Mucosa of descending colon (tissue), 3 donors: ENCODE measurements at regions not wholly inside any gene's neighbourhood (a gene's known extent, or its start where the extent isn't known, plus 50 kb on each side); places are given as distances from the start of the nearest gene placed in this dataset.

Source experiments
- ATAC-seq: fragments of 200-7000 bp; cut with Tn5 transposase; one replicate; pipeline ENCODE4 v1.9.1; 2020; ENCODE audit warnings: mild to moderate bottlenecking, moderate library complexity
- DNase-seq, 3 donors: peaks; one replicate each; pipeline ENCODE4 v3.0.0-alpha.2; 2020
- H3K36me3 ChIP-seq: fragments of 200-600 bp; one replicate; pipeline ENCODE4 v1.8.0; 2021; ENCODE audit warnings: low read depth, mild to moderate bottlenecking
- H3K4me1 ChIP-seq: fragments of 200-600 bp; one replicate; pipeline ENCODE4 v1.8.0; 2021; ENCODE audit warnings: low read depth, mild to moderate bottlenecking
- H3K4me3 ChIP-seq: fragments of 200-600 bp; one replicate; pipeline ENCODE4 v1.8.0; 2021; ENCODE audit warnings: mild to moderate bottlenecking
- H3K9me3 ChIP-seq: fragments of 200-600 bp; one replicate; pipeline ENCODE4 v1.8.0; 2021; ENCODE audit warnings: mild to moderate bottlenecking
- CTCF ChIP-seq: fragments of 200-600 bp; IDR thresholded peaks from one replicate; pipeline ENCODE4 v1.8.0; 2022; ENCODE audit warnings: antibody characterized with exemption, mild to moderate bottlenecking
- intact Hi-C, 2 donors: fragments of 100-400 bp; cut with DNase I in 1 of 2; cut with micrococcal nuclease in 1 of 2; formaldehyde crosslinking; loops; one replicate each; pipeline versions ENCODE4 v1.11.0 to v1.11.1; 2022; cut with DNase I, micrococcal nuclease
- donor health status: DM: no; HTN: no; CAD: no; lungs with moderate emphysema.
- donor health status: DM: no; HTN: no; CAD: no.
- donor health status: DM: no; HTN: yes; CAD: no.

- H3K36me3 ChIP-seq, result no peaks in the 10 kb centered on the region
- ATAC-seq, result no peak
- DNase-seq, result no peak
- no peaks in the 10 kb centered on the region for H3K9me3 ChIP-seq
- H3K4me1 ChIP-seq, result no peaks in the 10 kb centered on the region
- no peak overlapping the region for H3K4me3 ChIP-seq
- intact Hi-C loops, result no loop called here
- TF ChIP-seq CTCF, result no peak
Measured at GRCh38 chr6:14312587-14312986, 195.0 kb downstream of the CD83 start.

GRCh38 chr6:14313248-14313647 lies 195.7 kb downstream of the CD83 start:
- Histone ChIP-seq H3K4me1 (no peaks in the 10 kb centered on the region), H3K9me3 (no peaks in the 10 kb centered on the region), H3K4me3 (no peak overlapping the region), H3K36me3 (no peaks in the 10 kb centered on the region)
- no peak for ATAC-seq
- TF ChIP-seq CTCF, result no peak
- DNase-seq, result no peak
- intact Hi-C loops, result no loop called here

GRCh38 chr6:14315353-14315752 lies 197.8 kb downstream of the CD83 start:
- no peak for TF ChIP-seq CTCF
- ATAC-seq (no peak), DNase-seq (no peak)

GRCh38 chr6:14316651-14317386 lies 199.2 kb downstream of the CD83 start:
- Histone ChIP-seq H3K9me3 (no peaks in the 10 kb centered on the region), H3K4me3 (no peak overlapping the region), H3K36me3 (no peaks in the 10 kb centered on the region), H3K4me1 (no peaks in the 10 kb centered on the region)
- peak; percentile 21 for ATAC-seq
- intact Hi-C loops, result no loop called here
- TF ChIP-seq CTCF, result no peak
- peak in 1 of 3 donors; percentile 21 for DNase-seq

More at GRCh38 chr6:14315353-14315752, 197.8 kb downstream of the CD83 start:
- H3K4me1 ChIP-seq, result no peaks in the 10 kb centered on the region
- H3K4me3 ChIP-seq, result no peak overlapping the region
- intact Hi-C loops, result no loop called here
- no peaks in the 10 kb centered on the region for H3K9me3 ChIP-seq
- H3K36me3 ChIP-seq, result no peaks in the 10 kb centered on the region

GRCh38 chr6:14317387-14317970 lies 199.9 kb downstream of the CD83 start:
- ATAC-seq (no peak), DNase-seq (no peak)
- Histone ChIP-seq H3K9me3 (no peaks in the 10 kb centered on the region), H3K4me1 (no peaks in the 10 kb centered on the region), H3K36me3 (no peaks in the 10 kb centered on the region), H3K4me3 (no peak overlapping the region)
- intact Hi-C loops, result no loop called here
- no peak for TF ChIP-seq CTCF
